GM21737 (cell line): ENCODE measurements at regions not wholly inside any gene's neighbourhood (a gene's known extent, or its start where the extent isn't known, plus 50 kb on each side); places are given as distances from the start of the nearest gene placed in this dataset.

Experiments
- ATAC-seq: cut with Tn5 transposase; IDR thresholded peaks from one replicate; pipeline ENCODE4 v1.9.1; 2021; ENCODE audit warnings: mild to moderate bottlenecking, moderate library complexity; ENCODE audit not compliant: unreplicated experiment

GRCh38 chr7:46205478-46205877 is 284.4 kb upstream of the IGFBP3 start:
- no peak for ATAC-seq

- ATAC-seq: no peak
These were observed 282.9 kb upstream of the IGFBP3 start for GRCh38 chr7:46203926-46204325.

GRCh38 chr7:46202379-46202778 is 281.3 kb upstream of the IGFBP3 start:
- ATAC-seq: no peak

- no peak for ATAC-seq
These were observed 280.9 kb upstream of the IGFBP3 start for GRCh38 chr7:46201961-46202360.

- no peak for ATAC-seq
These were observed 277.6 kb upstream of the IGFBP3 start for GRCh38 chr7:46198701-46199100.

- ATAC-seq: no peak
These were observed 276.9 kb upstream of the IGFBP3 start for GRCh38 chr7:46197785-46198540.

GRCh38 chr7:46195934-46196333 is 274.9 kb upstream of the IGFBP3 start:
- ATAC-seq: no peak

- no peak for ATAC-seq
These were observed 271.2 kb upstream of the IGFBP3 start for GRCh38 chr7:46192271-46192670.

- ATAC-seq: no peak
These were observed 270.7 kb upstream of the IGFBP3 start for GRCh38 chr7:46191776-46192175.

- no peak for ATAC-seq
These were observed 270.2 kb upstream of the IGFBP3 start for GRCh38 chr7:46191296-46191695.

- no peak for ATAC-seq
These were observed 268.3 kb upstream of the IGFBP3 start for GRCh38 chr7:46189255-46189790.

GRCh38 chr7:46186131-46186530 is 265.1 kb upstream of the IGFBP3 start:
- no peak for ATAC-seq

GRCh38 chr7:46179061-46179610 is 258.1 kb upstream of the IGFBP3 start:
- no peak for ATAC-seq

- ATAC-seq: no peak
These were observed 257.6 kb upstream of the IGFBP3 start for GRCh38 chr7:46178661-46179060.

GRCh38 chr7:46177821-46178220 is 256.7 kb upstream of the IGFBP3 start:
- ATAC-seq: no peak

- ATAC-seq: no peak
These were observed 254.1 kb upstream of the IGFBP3 start for GRCh38 chr7:46175221-46175620.

- no peak for ATAC-seq
These were observed 253.1 kb upstream of the IGFBP3 start for GRCh38 chr7:46174196-46174580.

- no peak for ATAC-seq
These were observed 252.6 kb upstream of the IGFBP3 start for GRCh38 chr7:46173476-46174195.

- ATAC-seq: no peak
These were observed 249.7 kb upstream of the IGFBP3 start for GRCh38 chr7:46170792-46171191.

GRCh38 chr7:46170021-46170420 is 248.9 kb upstream of the IGFBP3 start:
- ATAC-seq: no peak

GRCh38 chr7:46169384-46169755 is 248.3 kb upstream of the IGFBP3 start:
- no peak for ATAC-seq
